ENCODE measurements at regions not wholly inside any gene's neighbourhood (a gene's known extent, or its start where the extent isn't known, plus 50 kb on each side); places are given as distances from the start of the nearest gene placed in this dataset.

GRCh38 chr3:150223558-150223957, 184.5 kb upstream of the TSC22D2 start:
- TF ChIP-seq CTCF (IDR thresholded peaks at IDR 0.05; ENCODE audit: insufficient read depth, low read length, poor library complexity, severe bottlenecking) (no peak), EZH2phosphoT487 (conservative IDR thresholded peaks at IDR 0.05; ENCODE audit: low read length) (no peak)
